A549 (cell line): ENCODE measurements at regions not wholly inside any gene's neighbourhood (a gene's known extent, or its start where the extent isn't known, plus 50 kb on each side); places are given as distances from the start of the nearest gene placed in this dataset.
"Not testable (repeated sequence)": the region's sequence is repeated elsewhere in the genome, so short reads cannot be mapped to it uniquely, and the experiment has no call there.

ENCODE experiments used
- CEBPB ChIP-seq, 2 experiments: fragments of >200 bp in 1 of 2; sonication (Bioruptor Twin) in 1 of 2; formaldehyde crosslinking in 1 of 2; IDR thresholded peaks; 2 replicates each; pipeline ENCODE4 v1.6.1; 2012 to 2016
- CTCF ChIP-seq: fragments of >200 bp; sonication (Bioruptor Twin); formaldehyde crosslinking; IDR thresholded peaks from 3 replicates; pipeline ENCODE4 v1.5.1; 2016
- ELK1 ChIP-seq: fragments of 150-350 bp; IDR thresholded peaks from 2 replicates; pipeline ENCODE4 v1.6.1; 2014; ENCODE audit warnings: low read depth, mild to moderate bottlenecking, low read length
- EP300 ChIP-seq, 2 experiments: fragments of >200 bp; sonication (Bioruptor Twin); formaldehyde crosslinking; IDR thresholded peaks; 2 replicates in 1 of 2; 3 replicates in 1 of 2; pipeline ENCODE4 v1.6.1; 2016 to 2017
- FOSL2 ChIP-seq, 2 experiments: fragments of 450-650 bp in 1 of 2; fragments of >200 bp in 1 of 2; sonication (Bioruptor Twin) in 1 of 2; formaldehyde crosslinking; IDR thresholded peaks; 2 replicates each; pipeline versions ENCODE4 v1.5.0 to v1.6.1; 2016 to 2020; ENCODE audit warnings: mild to moderate bottlenecking in 1 of 2, moderate library complexity in 1 of 2
- PBX3 ChIP-seq: IDR thresholded peaks from 2 replicates; pipeline ENCODE4 v1.6.1; 2012
- POLR2A ChIP-seq: IDR thresholded peaks from 2 replicates; pipeline ENCODE4 v1.6.1; 2012; ENCODE audit warnings: mild to moderate bottlenecking, low read length
- RFX5 ChIP-seq: fragments of 450-650 bp; IDR thresholded peaks from 2 replicates; pipeline ENCODE4 v1.7.1; 2014; ENCODE audit warnings: antibody characterized with exemption, mild to moderate bottlenecking, moderate library complexity
- USF2 ChIP-seq: fragments of 450-650 bp; IDR thresholded peaks from 2 replicates; pipeline ENCODE4 v1.6.1; 2014; ENCODE audit warnings: antibody characterized with exemption

- not testable (repeated sequence) for TF ChIP-seq CTCF; USF2; RFX5; CEBPB (IDR thresholded peaks at IDR 0.05); EP300 (IDR thresholded peaks at IDR 0.05); PBX3; FOSL2 (IDR thresholded peaks at IDR 0.05); POLR2A; ELK1
- TF ChIP-seq FOSL2 (CRISPR knock-in tag; IDR thresholded peaks at IDR 0.05) = peak; percentile 68
Measured at GRCh38 chr20:1839376-1840317, 55.6 kb upstream of the SIRPA start.
